Osteocyte (in vitro differentiated cells): ENCODE measurements at regions not wholly inside any gene's neighbourhood (a gene's known extent, or its start where the extent isn't known, plus 50 kb on each side); places are given as distances from the start of the nearest gene placed in this dataset.
"Not testable (repeated sequence)": the region's sequence is repeated elsewhere in the genome, so short reads cannot be mapped to it uniquely, and the experiment has no call there.

Experiments
- DNase-seq: peaks from one replicate; pipeline ENCODE4 v3.0.0; 2021; ENCODE audit warnings: mixed read lengths; ENCODE audit not compliant: unreplicated experiment; ENCODE audit errors: extremely low spot score
- H3K27ac Mint-ChIP-seq: one replicate; pipeline ENCODE4 v1.8.0; 2021; ENCODE audit warnings: mild to moderate bottlenecking, mixed read lengths; ENCODE audit not compliant: unreplicated experiment
- H3K27me3 Mint-ChIP-seq: one replicate; pipeline ENCODE4 v1.8.0; 2021; ENCODE audit warnings: mixed read lengths; ENCODE audit not compliant: unreplicated experiment
- H3K36me3 Mint-ChIP-seq: one replicate; pipeline ENCODE4 v1.8.0; 2021; ENCODE audit warnings: mixed read lengths; ENCODE audit not compliant: unreplicated experiment
- H3K4me1 Mint-ChIP-seq: one replicate; pipeline ENCODE4 v1.8.0; 2021; ENCODE audit warnings: mixed read lengths; ENCODE audit not compliant: unreplicated experiment
- H3K4me3 Mint-ChIP-seq: one replicate; pipeline ENCODE4 v1.8.0; 2021; ENCODE audit warnings: mild to moderate bottlenecking, moderate library complexity, mixed read lengths; ENCODE audit not compliant: unreplicated experiment
- H3K9me3 Mint-ChIP-seq: one replicate; pipeline ENCODE4 v1.8.0; 2021; ENCODE audit warnings: mixed read lengths; ENCODE audit not compliant: unreplicated experiment
- CTCF ChIP-seq: fragments of 200-600 bp; sonication (generic); IDR thresholded peaks from 2 replicates; pipeline ENCODE4 v1.5.0; 2021; ENCODE audit warnings: antibody characterized with exemption, mild to moderate bottlenecking, moderate library complexity

- Mint-ChIP-seq H3K9me3 (peaks cover 5% of the 10 kb centered on the region), H3K27ac (no peak overlapping the region), H3K36me3 (no peaks in the 10 kb centered on the region), H3K27me3 (no peaks in the 10 kb centered on the region), H3K4me1 (no peaks in the 10 kb centered on the region), H3K4me3 (no peak overlapping the region)
- DNase-seq = no peak
- TF ChIP-seq CTCF = no peak
Observed at GRCh38 chr20:48503166-48503815, 324.5 kb downstream of the PREX1 start.

DNA sequence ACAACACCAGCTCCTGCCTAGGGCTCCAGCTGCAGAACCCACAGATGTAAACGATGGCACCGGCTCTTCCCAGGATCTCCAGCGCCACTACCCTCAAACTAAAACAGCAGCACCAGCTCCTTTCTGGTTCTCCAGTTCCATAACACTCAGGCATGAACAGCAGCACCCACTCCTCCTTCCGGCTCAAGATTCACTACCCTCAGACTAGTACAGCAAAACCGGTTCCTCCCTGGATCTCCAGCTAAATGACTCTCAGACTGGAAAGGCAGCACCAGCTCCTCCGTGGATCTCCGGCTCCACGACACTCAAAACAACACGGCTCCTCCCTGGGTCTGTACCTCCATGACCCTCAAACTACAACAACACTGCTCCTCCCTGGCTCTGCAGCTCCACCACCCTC is 325.0 kb downstream of the PREX1 start:
- no peaks in the 10 kb centered on the region for H3K36me3 Mint-ChIP-seq
- TF ChIP-seq CTCF = no peak
- no peak overlapping the region for H3K27ac Mint-ChIP-seq
- peaks cover 1% of the 10 kb centered on the region for H3K27me3 Mint-ChIP-seq
- peaks cover 5% of the 10 kb centered on the region for H3K9me3 Mint-ChIP-seq
- H3K4me1 Mint-ChIP-seq = no peaks in the 10 kb centered on the region
- H3K4me3 Mint-ChIP-seq = no peak overlapping the region
- no peak for DNase-seq

GRCh38 chr20:48502016-48502415 is 325.8 kb downstream of the PREX1 start:
- Mint-ChIP-seq H3K4me3 (no peak overlapping the region), H3K9me3 (peaks cover 5% of the 10 kb centered on the region), H3K27me3 (peaks cover 3% of the 10 kb centered on the region), H3K4me1 (no peaks in the 10 kb centered on the region), H3K36me3 (no peaks in the 10 kb centered on the region), H3K27ac (no peak overlapping the region)
- no peak for TF ChIP-seq CTCF
- no peak for DNase-seq

DNA sequence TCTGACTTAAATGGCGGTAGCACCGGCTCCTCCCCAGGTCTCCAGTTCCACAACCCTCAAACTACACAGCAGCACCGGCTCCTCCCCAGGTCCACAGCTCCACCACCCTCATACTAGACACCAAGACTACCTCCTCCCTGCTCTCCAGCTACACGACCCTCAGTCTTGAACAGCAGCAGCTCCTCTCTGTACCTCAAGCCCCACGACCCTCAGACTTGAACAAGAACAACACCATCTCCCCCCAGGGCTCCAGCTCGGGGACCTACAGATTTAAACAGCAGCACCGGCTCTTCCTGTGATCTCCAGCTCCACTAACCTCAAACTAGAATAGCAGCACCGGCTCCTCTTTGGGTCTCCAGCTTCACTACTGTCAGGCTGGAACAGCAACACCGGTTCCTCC is 326.9 kb downstream of the PREX1 start:
- not testable (repeated sequence) for H3K4me1 Mint-ChIP-seq, DNase-seq, H3K4me3 Mint-ChIP-seq, H3K27ac Mint-ChIP-seq, H3K27me3 Mint-ChIP-seq, H3K9me3 Mint-ChIP-seq, H3K36me3 Mint-ChIP-seq

- H3K27me3 Mint-ChIP-seq, H3K36me3 Mint-ChIP-seq, DNase-seq, H3K9me3 Mint-ChIP-seq, H3K27ac Mint-ChIP-seq, H3K4me3 Mint-ChIP-seq, H3K4me1 Mint-ChIP-seq: not testable (repeated sequence)
Observed at GRCh38 chr20:48498939-48499338, 328.9 kb downstream of the PREX1 start.

GRCh38 chr20:48498125-48498524 is 329.7 kb downstream of the PREX1 start:
- not testable (repeated sequence) for H3K4me3 Mint-ChIP-seq, H3K27ac Mint-ChIP-seq, H3K27me3 Mint-ChIP-seq, H3K36me3 Mint-ChIP-seq, DNase-seq, H3K4me1 Mint-ChIP-seq, H3K9me3 Mint-ChIP-seq

DNA sequence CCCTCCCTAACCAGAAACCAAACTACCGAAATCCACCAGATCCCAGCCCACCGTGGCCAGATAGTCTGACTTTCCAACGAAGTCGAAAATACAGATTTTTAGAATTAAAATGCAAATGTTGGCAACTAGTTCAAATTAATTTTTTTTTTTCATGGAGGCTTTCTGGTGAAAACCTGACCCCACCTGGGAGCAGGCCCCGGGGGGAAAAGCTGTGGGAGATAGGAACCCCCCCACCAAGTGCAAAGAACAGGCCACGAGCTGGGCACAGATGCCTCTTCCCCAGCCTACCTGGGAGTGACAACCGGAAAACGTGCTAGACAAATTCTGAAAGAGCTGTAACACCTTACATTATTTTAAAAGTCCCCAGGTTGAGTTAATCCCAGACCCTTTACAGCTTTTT is 333.8 kb downstream of the PREX1 start:
- Mint-ChIP-seq H3K27me3 (peaks cover 21% of the 10 kb centered on the region), H3K27ac (no peak overlapping the region), H3K4me3 (no peak overlapping the region), H3K9me3 (no peaks in the 10 kb centered on the region), H3K4me1 (no peaks in the 10 kb centered on the region), H3K36me3 (no peaks in the 10 kb centered on the region)
- no peak for TF ChIP-seq CTCF
- no peak for DNase-seq

DNA sequence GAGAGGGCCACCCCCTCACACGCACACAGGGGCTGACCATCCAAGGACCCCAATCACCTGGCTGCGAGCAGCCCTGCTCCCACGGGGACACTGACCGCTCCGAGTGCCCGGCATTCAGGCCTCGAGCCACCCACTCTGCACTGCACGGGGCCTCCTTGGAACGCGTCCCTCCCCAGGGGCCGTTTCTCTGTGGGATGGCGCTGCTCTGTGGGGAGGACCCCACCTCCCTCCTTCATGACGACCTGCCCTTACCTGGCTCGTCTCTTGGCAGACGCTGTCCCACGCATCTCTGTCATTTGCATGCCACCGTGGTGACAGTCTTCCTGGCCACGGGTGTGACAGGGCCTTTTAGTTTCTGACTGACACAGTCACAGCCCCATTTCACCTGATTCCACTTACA is 334.5 kb downstream of the PREX1 start:
- H3K9me3 Mint-ChIP-seq, H3K4me1 Mint-ChIP-seq, H3K27ac Mint-ChIP-seq, H3K36me3 Mint-ChIP-seq, DNase-seq, H3K4me3 Mint-ChIP-seq: not testable (repeated sequence)
- H3K27me3 Mint-ChIP-seq = peaks cover 21% of the 10 kb centered on the region
